ENCODE measurements at regions not wholly inside any gene's neighbourhood (a gene's known extent, or its start where the extent isn't known, plus 50 kb on each side); places are given as distances from the start of the nearest gene placed in this dataset.

- TF ChIP-seq CTCF (IDR thresholded peaks at IDR 0.05) (no peak), POLR2A (IDR thresholded peaks at IDR 0.05) (no peak), POLR2AphosphoS5 (IDR thresholded peaks at IDR 0.05) (no peak)
Measured at GRCh38 chr5:2492476-2492875, 259.0 kb downstream of the IRX2 start.
